WTC11 (cell line): ENCODE measurements at regions not wholly inside any gene's neighbourhood (a gene's known extent, or its start where the extent isn't known, plus 50 kb on each side); places are given as distances from the start of the nearest gene placed in this dataset.

ENCODE experiments used
- ATAC-seq: fragments of 200-7000 bp; cut with Tn5 transposase; 2 replicates; pipeline ENCODE4 v1.10.0; 2021; ENCODE audit warnings: mild to moderate bottlenecking, moderate library complexity
- CTCF ChIA-PET: fragments of 300-600 bp; sonication (Branson Sonifier 250); formaldehyde crosslinking; loops from one replicate; lab custom pipeline; 2021; ENCODE audit warnings: antibody characterized with exemption; lab: Charles Lee
- POLR2A ChIA-PET: fragments of 350-600 bp; sonication (Branson Sonifier 250); formaldehyde crosslinking; loops from one replicate; lab custom pipeline; 2021; ENCODE audit warnings: antibody characterized with exemption; lab: Charles Lee
- DNase-seq: peaks from one replicate; pipeline ENCODE4 v3.0.0; 2021; ENCODE audit warnings: low spot score
- H3K27ac Mint-ChIP-seq: 2 replicates; pipeline ENCODE4 v1.8.0; 2021; ENCODE audit warnings: mixed read lengths
- H3K27me3 Mint-ChIP-seq: 2 replicates; pipeline ENCODE4 v1.8.0; 2021; ENCODE audit warnings: low read depth, mild to moderate bottlenecking, moderate library complexity, mixed read lengths
- H3K36me3 Mint-ChIP-seq: 2 replicates; pipeline ENCODE4 v1.8.0; 2021; ENCODE audit warnings: mixed read lengths
- H3K4me1 Mint-ChIP-seq: 2 replicates; pipeline ENCODE4 v1.8.0; 2022; ENCODE audit warnings: mixed read lengths
- H3K4me3 Mint-ChIP-seq: 2 replicates; pipeline ENCODE4 v1.8.0; 2021; ENCODE audit warnings: mild to moderate bottlenecking, moderate library complexity, mixed read lengths
- H3K9me3 Mint-ChIP-seq: 2 replicates; pipeline ENCODE4 v1.8.0; 2021; ENCODE audit warnings: mixed read lengths
- ARID4B ChIP-seq: sonication (generic); formaldehyde crosslinking; IDR thresholded peaks from 2 replicates; pipeline ENCODE4 v1.8.0; 2023; ENCODE audit warnings: missing genetic modification reagents, mild to moderate bottlenecking, borderline replicate concordance
- ATF1 ChIP-seq: sonication (generic); formaldehyde crosslinking; IDR thresholded peaks from 2 replicates; pipeline ENCODE4 v1.8.1; 2023; ENCODE audit warnings: mild to moderate bottlenecking, moderate library complexity, missing genetic modification reagents
- CREM ChIP-seq: sonication (generic); formaldehyde crosslinking; IDR thresholded peaks from 2 replicates; pipeline ENCODE4 v1.8.1; 2022; ENCODE audit warnings: mild to moderate bottlenecking, missing genetic modification reagents, moderate library complexity
- ELF4 ChIP-seq: sonication (generic); formaldehyde crosslinking; IDR thresholded peaks from 2 replicates; pipeline ENCODE4 v1.8.1; 2022; ENCODE audit warnings: low read depth, mild to moderate bottlenecking, moderate library complexity, missing genetic modification reagents
- EMX1 ChIP-seq: fragments of 250-450 bp; sonication (Bioruptor Pico); IDR thresholded peaks from 2 replicates; pipeline ENCODE4 v1.8.0; 2021; ENCODE audit warnings: mild to moderate bottlenecking
- ESRRA ChIP-seq: sonication (generic); formaldehyde crosslinking; IDR thresholded peaks from 2 replicates; pipeline ENCODE4 v1.8.1; 2022; ENCODE audit warnings: mild to moderate bottlenecking, missing genetic modification reagents, borderline replicate concordance
- GRHL2 ChIP-seq: fragments of 250-450 bp; sonication (Bioruptor Pico); IDR thresholded peaks from 2 replicates; pipeline ENCODE4 v1.8.0; 2022; ENCODE audit warnings: mild to moderate bottlenecking, moderate library complexity; ENCODE audit not compliant: insufficient replicate concordance, severe bottlenecking
- JAZF1 ChIP-seq: fragments of 250-450 bp; sonication (Bioruptor Pico); IDR thresholded peaks from 2 replicates; pipeline ENCODE4 v1.9.0; 2021; ENCODE audit warnings: moderate library complexity, mild to moderate bottlenecking, inconsistent platforms
- JUN ChIP-seq: sonication (generic); formaldehyde crosslinking; IDR thresholded peaks from 2 replicates; pipeline ENCODE4 v1.8.0; 2023; ENCODE audit warnings: mild to moderate bottlenecking, missing genetic modification reagents
- KAT7 ChIP-seq: sonication (generic); formaldehyde crosslinking; IDR thresholded peaks from 2 replicates; pipeline ENCODE4 v1.8.1; 2023; ENCODE audit warnings: missing genetic modification reagents, mild to moderate bottlenecking, borderline replicate concordance
- MAX ChIP-seq: sonication (generic); formaldehyde crosslinking; IDR thresholded peaks from 2 replicates; pipeline ENCODE4 v1.8.0; 2022; ENCODE audit warnings: mild to moderate bottlenecking, missing genetic modification reagents
- MXD4 ChIP-seq: fragments of 250-450 bp; sonication (Bioruptor Pico); IDR thresholded peaks from 2 replicates; pipeline ENCODE4 v1.8.0; 2021; ENCODE audit warnings: mild to moderate bottlenecking, moderate library complexity, borderline replicate concordance
- MYBL2 ChIP-seq: sonication (generic); formaldehyde crosslinking; IDR thresholded peaks from 2 replicates; pipeline ENCODE4 v1.8.1; 2023; ENCODE audit warnings: mild to moderate bottlenecking, moderate library complexity, missing genetic modification reagents
- NFATC4 ChIP-seq: fragments of 250-450 bp; sonication (Bioruptor Pico); IDR thresholded peaks from 2 replicates; pipeline ENCODE4 v1.9.0; 2021; ENCODE audit warnings: mild to moderate bottlenecking
- NR2C2 ChIP-seq: sonication (generic); formaldehyde crosslinking; IDR thresholded peaks from 2 replicates; pipeline ENCODE4 v1.8.0; 2022; ENCODE audit warnings: mild to moderate bottlenecking, missing genetic modification reagents
- SOX15 ChIP-seq: fragments of 250-450 bp; sonication (Bioruptor Pico); IDR thresholded peaks from 2 replicates; pipeline ENCODE4 v1.9.0; 2021; ENCODE audit warnings: mild to moderate bottlenecking
- TCF7 ChIP-seq: sonication (generic); formaldehyde crosslinking; IDR thresholded peaks from 2 replicates; pipeline ENCODE4 v1.8.0; 2022; ENCODE audit warnings: mild to moderate bottlenecking, low read depth, missing genetic modification reagents, moderate library complexity
- TEAD1 ChIP-seq: sonication (generic); formaldehyde crosslinking; IDR thresholded peaks from 2 replicates; pipeline ENCODE4 v1.8.0; 2022; ENCODE audit warnings: mild to moderate bottlenecking, missing genetic modification reagents
- TEAD4 ChIP-seq: sonication (generic); formaldehyde crosslinking; IDR thresholded peaks from 2 replicates; pipeline ENCODE4 v1.8.0; 2022; ENCODE audit warnings: mild to moderate bottlenecking, missing genetic modification reagents
- TP53 ChIP-seq: sonication (generic); formaldehyde crosslinking; IDR thresholded peaks from 2 replicates; pipeline ENCODE4 v1.8.1; 2023; ENCODE audit warnings: mild to moderate bottlenecking, missing genetic modification reagents
- USF2 ChIP-seq: sonication (generic); formaldehyde crosslinking; IDR thresholded peaks from 2 replicates; pipeline ENCODE4 v1.8.1; 2023; ENCODE audit warnings: mild to moderate bottlenecking, missing genetic modification reagents, moderate library complexity
- ZNF138 ChIP-seq: sonication (generic); formaldehyde crosslinking; conservative IDR thresholded peaks from 2 replicates; pipeline ENCODE4 v1.8.1; 2022; ENCODE audit warnings: mild to moderate bottlenecking, moderate library complexity, missing genetic modification reagents
- ZNF512 ChIP-seq: sonication (generic); formaldehyde crosslinking; IDR thresholded peaks from 2 replicates; pipeline ENCODE4 v1.8.1; 2022; ENCODE audit warnings: missing genetic modification reagents, borderline replicate concordance
- TF ChIP-seq, protein P1 (sequence below): sonication (generic); formaldehyde crosslinking; IDR thresholded peaks from 2 replicates; pipeline ENCODE4 v1.8.1; 2023; ENCODE audit warnings: mild to moderate bottlenecking, moderate library complexity, missing genetic modification reagents
- TF ChIP-seq, protein P2 (sequence below): fragments of 250-450 bp; sonication (Bioruptor Pico); IDR thresholded peaks from 2 replicates; pipeline ENCODE4 v1.9.0; 2021; ENCODE audit warnings: mild to moderate bottlenecking
- TF ChIP-seq, protein P3 (sequence below): sonication (generic); formaldehyde crosslinking; IDR thresholded peaks from 2 replicates; pipeline ENCODE4 v1.8.1; 2022; ENCODE audit warnings: low read depth, mild to moderate bottlenecking, moderate library complexity, missing genetic modification reagents, borderline replicate concordance

DNA sequence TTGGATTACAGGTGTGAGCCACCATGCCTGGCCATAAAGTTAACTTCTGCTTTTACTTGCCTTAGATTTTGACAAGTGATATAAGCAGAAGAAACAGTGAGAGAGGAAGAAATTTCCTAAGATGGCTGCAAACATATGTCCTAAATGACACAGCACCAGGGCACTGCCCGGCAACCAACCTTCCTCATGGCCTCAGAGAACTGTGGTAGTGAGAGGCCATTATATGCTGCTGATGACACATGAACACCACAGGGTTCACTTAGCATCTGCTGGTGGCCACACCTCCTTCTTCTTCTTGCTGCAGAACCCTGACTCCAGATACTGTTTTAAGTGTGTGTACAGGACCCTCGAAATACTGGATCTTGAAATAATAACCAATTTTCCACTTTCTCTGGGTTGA, 88.2 kb downstream of the KCTD12 start:
- Mint-ChIP-seq H3K4me1 (peaks cover 3% of the 10 kb centered on the region; the same call in 1 of the 2 replicates), H3K27me3 (no peaks in the 10 kb centered on the region), H3K36me3 (no peaks in the 10 kb centered on the region), H3K27ac (no peak overlapping the region), H3K4me3 (no peak overlapping the region), H3K9me3 (no peaks in the 10 kb centered on the region)
- ATAC-seq (no peak), DNase-seq (no peak)
- CTCF ChIA-PET, result no interaction called here
- no peak for TF ChIP-seq MXD4 (CRISPR knock-in tag)
- no peak for TF ChIP-seq USF2
- TF ChIP-seq SOX15, result no peak
- TF ChIP-seq GRHL2 (CRISPR knock-in tag), result no peak
- no peak for TF ChIP-seq MYBL2 (CRISPR knock-in tag)
- TF ChIP-seq, protein P1, sequence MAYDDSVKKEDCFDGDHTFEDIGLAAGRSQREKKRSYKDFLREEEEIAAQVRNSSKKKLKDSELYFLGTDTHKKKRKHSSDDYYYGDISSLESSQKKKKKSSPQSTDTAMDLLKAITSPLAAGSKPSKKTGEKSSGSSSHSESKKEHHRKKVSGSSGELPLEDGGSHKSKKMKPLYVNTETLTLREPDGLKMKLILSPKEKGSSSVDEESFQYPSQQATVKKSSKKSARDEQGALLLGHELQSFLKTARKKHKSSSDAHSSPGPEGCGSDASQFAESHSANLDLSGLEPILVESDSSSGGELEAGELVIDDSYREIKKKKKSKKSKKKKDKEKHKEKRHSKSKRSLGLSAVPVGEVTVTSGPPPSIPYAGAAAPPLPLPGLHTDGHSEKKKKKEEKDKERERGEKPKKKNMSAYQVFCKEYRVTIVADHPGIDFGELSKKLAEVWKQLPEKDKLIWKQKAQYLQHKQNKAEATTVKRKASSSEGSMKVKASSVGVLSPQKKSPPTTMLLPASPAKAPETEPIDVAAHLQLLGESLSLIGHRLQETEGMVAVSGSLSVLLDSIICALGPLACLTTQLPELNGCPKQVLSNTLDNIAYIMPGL, result no peak
- TF ChIP-seq TP53 (CRISPR knock-in tag), result no peak
- TF ChIP-seq TCF7 (CRISPR knock-in tag), result no peak
- TF ChIP-seq TEAD4 (CRISPR knock-in tag), result no peak
- no peak for TF ChIP-seq ARID4B
- no peak for TF ChIP-seq KAT7 (CRISPR knock-in tag)
- no peak for TF ChIP-seq ATF1 (CRISPR knock-in tag)
- TF ChIP-seq MAX (CRISPR knock-in tag), result no peak
- no peak for TF ChIP-seq ELF4
- TF ChIP-seq, protein P2, sequence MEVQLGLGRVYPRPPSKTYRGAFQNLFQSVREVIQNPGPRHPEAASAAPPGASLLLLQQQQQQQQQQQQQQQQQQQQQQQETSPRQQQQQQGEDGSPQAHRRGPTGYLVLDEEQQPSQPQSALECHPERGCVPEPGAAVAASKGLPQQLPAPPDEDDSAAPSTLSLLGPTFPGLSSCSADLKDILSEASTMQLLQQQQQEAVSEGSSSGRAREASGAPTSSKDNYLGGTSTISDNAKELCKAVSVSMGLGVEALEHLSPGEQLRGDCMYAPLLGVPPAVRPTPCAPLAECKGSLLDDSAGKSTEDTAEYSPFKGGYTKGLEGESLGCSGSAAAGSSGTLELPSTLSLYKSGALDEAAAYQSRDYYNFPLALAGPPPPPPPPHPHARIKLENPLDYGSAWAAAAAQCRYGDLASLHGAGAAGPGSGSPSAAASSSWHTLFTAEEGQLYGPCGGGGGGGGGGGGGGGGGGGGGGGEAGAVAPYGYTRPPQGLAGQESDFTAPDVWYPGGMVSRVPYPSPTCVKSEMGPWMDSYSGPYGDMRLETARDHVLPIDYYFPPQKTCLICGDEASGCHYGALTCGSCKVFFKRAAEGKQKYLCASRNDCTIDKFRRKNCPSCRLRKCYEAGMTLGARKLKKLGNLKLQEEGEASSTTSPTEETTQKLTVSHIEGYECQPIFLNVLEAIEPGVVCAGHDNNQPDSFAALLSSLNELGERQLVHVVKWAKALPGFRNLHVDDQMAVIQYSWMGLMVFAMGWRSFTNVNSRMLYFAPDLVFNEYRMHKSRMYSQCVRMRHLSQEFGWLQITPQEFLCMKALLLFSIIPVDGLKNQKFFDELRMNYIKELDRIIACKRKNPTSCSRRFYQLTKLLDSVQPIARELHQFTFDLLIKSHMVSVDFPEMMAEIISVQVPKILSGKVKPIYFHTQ (CRISPR knock-in tag), result no peak
- no peak for TF ChIP-seq JUN (CRISPR knock-in tag)
- POLR2A ChIA-PET, result no interaction called here

GRCh38 chr13:76797361-76797760, 88.8 kb downstream of the KCTD12 start:
- Mint-ChIP-seq H3K27ac (no peak overlapping the region), H3K27me3 (no peaks in the 10 kb centered on the region), H3K9me3 (no peaks in the 10 kb centered on the region), H3K4me1 (peaks cover 6% of the 10 kb centered on the region), H3K4me3 (no peak overlapping the region), H3K36me3 (no peaks in the 10 kb centered on the region)
- POLR2A ChIA-PET, result no interaction called here
- DNase-seq (no peak), ATAC-seq (no peak)
- CTCF ChIA-PET, result no interaction called here
- TF ChIP-seq JAZF1 (CRISPR knock-in tag), result no peak
- TF ChIP-seq EMX1 (CRISPR knock-in tag), result no peak
- no peak for TF ChIP-seq TEAD4 (CRISPR knock-in tag)
- TF ChIP-seq ESRRA (CRISPR knock-in tag), result no peak
- no peak for TF ChIP-seq TEAD1 (CRISPR knock-in tag)
- TF ChIP-seq, protein P3, sequence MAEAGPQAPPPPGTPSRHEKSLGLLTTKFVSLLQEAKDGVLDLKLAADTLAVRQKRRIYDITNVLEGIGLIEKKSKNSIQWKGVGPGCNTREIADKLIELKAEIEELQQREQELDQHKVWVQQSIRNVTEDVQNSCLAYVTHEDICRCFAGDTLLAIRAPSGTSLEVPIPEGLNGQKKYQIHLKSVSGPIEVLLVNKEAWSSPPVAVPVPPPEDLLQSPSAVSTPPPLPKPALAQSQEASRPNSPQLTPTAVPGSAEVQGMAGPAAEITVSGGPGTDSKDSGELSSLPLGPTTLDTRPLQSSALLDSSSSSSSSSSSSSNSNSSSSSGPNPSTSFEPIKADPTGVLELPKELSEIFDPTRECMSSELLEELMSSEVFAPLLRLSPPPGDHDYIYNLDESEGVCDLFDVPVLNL, result no peak
- TF ChIP-seq NR2C2, result no peak
- no peak for TF ChIP-seq ZNF138
- TF ChIP-seq NFATC4 (CRISPR knock-in tag), result no peak
- TF ChIP-seq CREM (CRISPR knock-in tag), result no peak
- TF ChIP-seq ZNF512 (CRISPR knock-in tag), result no peak
